Neural progenitor cell (in vitro differentiated cells): ENCODE measurements at regions not wholly inside any gene's neighbourhood (a gene's known extent, or its start where the extent isn't known, plus 50 kb on each side); places are given as distances from the start of the nearest gene placed in this dataset.

Experiments
- DNase-seq: peaks from one replicate; pipeline ENCODE4 v3.0.0-alpha.2; 2016; ENCODE audit warnings: low spot score
- H2AFZ ChIP-seq: fragments of 200-600 bp; sonication (generic); replicated peaks from 2 replicates; pipeline ENCODE4 v1.6.1; 2016; ENCODE audit warnings: antibody characterized with exemption
- H3F3A ChIP-seq: fragments of 200-600 bp; sonication (generic); 2 replicates; pipeline ENCODE4 v1.6.1; 2016; ENCODE audit warnings: antibody characterized with exemption, low read depth
- H3K27ac ChIP-seq: fragments of 200-600 bp; sonication (generic); 2 replicates; pipeline ENCODE4 v1.5.1; 2016; ENCODE audit warnings: mild to moderate bottlenecking
- H3K27me3 ChIP-seq: fragments of 200-600 bp; sonication (generic); 2 replicates; pipeline ENCODE4 v1.6.1; 2016; ENCODE audit warnings: mild to moderate bottlenecking, moderate library complexity
- H3K36me3 ChIP-seq: fragments of 200-600 bp; sonication (generic); 2 replicates; pipeline ENCODE4 v1.5.1; 2016
- H3K4me1 ChIP-seq: fragments of 200-600 bp; sonication (generic); 2 replicates; pipeline ENCODE4 v1.6.1; 2016; ENCODE audit warnings: mixed run types
- H3K4me2 ChIP-seq: fragments of 200-600 bp; sonication (generic); 2 replicates; pipeline ENCODE4 v1.6.1; 2016
- H3K4me3 ChIP-seq: fragments of 200-600 bp; sonication (generic); 2 replicates; pipeline ENCODE4 v1.5.1; 2016
- H3K79me2 ChIP-seq: fragments of 200-600 bp; sonication (generic); 2 replicates; pipeline ENCODE4 v1.6.1; 2016; ENCODE audit warnings: low read depth
- H3K9ac ChIP-seq: fragments of 200-600 bp; sonication (generic); 2 replicates; pipeline ENCODE4 v1.6.1; 2016
- H3K9me3 ChIP-seq: fragments of 200-600 bp; sonication (generic); 2 replicates; pipeline ENCODE4 v1.5.1; 2016; ENCODE audit warnings: low read depth
- H4K20me1 ChIP-seq: fragments of 200-600 bp; sonication (generic); 2 replicates; pipeline ENCODE4 v1.6.1; 2016; ENCODE audit warnings: low read depth
- H3K27ac Mint-ChIP-seq: 3 replicates; pipeline ENCODE4 v1.8.0; 2021; ENCODE audit warnings: mixed read lengths
- H3K27me3 Mint-ChIP-seq: 2 replicates; pipeline ENCODE4 v1.8.0; 2022; ENCODE audit warnings: low read depth, mild to moderate bottlenecking, inconsistent platforms, moderate library complexity, mixed read lengths; ENCODE audit not compliant: insufficient read depth
- H3K36me3 Mint-ChIP-seq: 3 replicates; pipeline ENCODE4 v1.8.0; 2021; ENCODE audit warnings: mixed read lengths
- H3K4me1 Mint-ChIP-seq: 3 replicates; pipeline ENCODE4 v1.8.0; 2021; ENCODE audit warnings: mixed read lengths
- H3K4me3 Mint-ChIP-seq: 3 replicates; pipeline ENCODE4 v1.8.0; 2021; ENCODE audit warnings: mild to moderate bottlenecking, moderate library complexity, mixed read lengths
- H3K9me3 Mint-ChIP-seq: 3 replicates; pipeline ENCODE4 v1.8.0; 2020; ENCODE audit warnings: mixed read lengths
- EZH2 ChIP-seq: fragments of 200-600 bp; sonication (generic); IDR thresholded peaks from 2 replicates; pipeline ENCODE4 v1.6.1; 2017; ENCODE audit warnings: antibody characterized with exemption, mild to moderate bottlenecking, moderate library complexity
- EZH2phosphoT487 ChIP-seq: fragments of 200-600 bp; sonication (generic); IDR thresholded peaks from 2 replicates; pipeline ENCODE4 v1.6.1; 2017; ENCODE audit warnings: antibody characterized with exemption
- TF ChIP-seq, protein P1 (sequence below): fragments of 200-600 bp; sonication (generic); IDR thresholded peaks from 2 replicates; pipeline ENCODE4 v1.5.1; 2017; ENCODE audit warnings: antibody characterized with exemption, mild to moderate bottlenecking

DNA sequence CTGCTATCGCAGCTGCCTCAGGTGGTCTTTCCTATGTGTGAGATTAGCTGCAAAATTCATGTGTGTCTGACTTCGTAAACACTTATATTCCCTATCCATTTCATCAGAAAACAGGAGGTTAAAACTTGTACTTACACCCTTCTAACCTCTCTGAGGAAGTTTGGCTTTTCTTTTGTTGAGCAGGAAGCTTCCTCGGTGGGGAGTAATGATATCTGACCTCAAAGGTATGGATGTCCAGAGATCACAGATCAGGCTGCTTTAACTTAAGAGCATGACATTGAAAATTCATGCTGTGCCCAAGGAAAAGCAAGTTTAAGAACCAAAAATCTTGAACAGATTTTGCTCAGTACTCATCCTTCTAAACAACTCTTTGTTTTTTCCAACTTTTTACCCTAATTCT is 429.1 kb downstream of the STIM2 start:
- H3K36me3 ChIP-seq, result no peaks in the 10 kb centered on the region
- H4K20me1 ChIP-seq, result no peaks in the 10 kb centered on the region
- no peak overlapping the region for H3K4me2 ChIP-seq
- Mint-ChIP-seq H3K4me3 (no peak overlapping the region), H3K27ac (no peak overlapping the region), H3K27me3 (peaks cover 5% of the 10 kb centered on the region), H3K9me3 (no peaks in the 10 kb centered on the region), H3K4me1 (peaks cover 41% of the 10 kb centered on the region), H3K36me3 (no peaks in the 10 kb centered on the region)
- no peaks in the 10 kb centered on the region for H3K9me3 ChIP-seq
- DNase-seq, result no peak
- TF ChIP-seq EZH2phosphoT487 (no peak), EZH2 (no peak)
- TF ChIP-seq, protein P1, sequence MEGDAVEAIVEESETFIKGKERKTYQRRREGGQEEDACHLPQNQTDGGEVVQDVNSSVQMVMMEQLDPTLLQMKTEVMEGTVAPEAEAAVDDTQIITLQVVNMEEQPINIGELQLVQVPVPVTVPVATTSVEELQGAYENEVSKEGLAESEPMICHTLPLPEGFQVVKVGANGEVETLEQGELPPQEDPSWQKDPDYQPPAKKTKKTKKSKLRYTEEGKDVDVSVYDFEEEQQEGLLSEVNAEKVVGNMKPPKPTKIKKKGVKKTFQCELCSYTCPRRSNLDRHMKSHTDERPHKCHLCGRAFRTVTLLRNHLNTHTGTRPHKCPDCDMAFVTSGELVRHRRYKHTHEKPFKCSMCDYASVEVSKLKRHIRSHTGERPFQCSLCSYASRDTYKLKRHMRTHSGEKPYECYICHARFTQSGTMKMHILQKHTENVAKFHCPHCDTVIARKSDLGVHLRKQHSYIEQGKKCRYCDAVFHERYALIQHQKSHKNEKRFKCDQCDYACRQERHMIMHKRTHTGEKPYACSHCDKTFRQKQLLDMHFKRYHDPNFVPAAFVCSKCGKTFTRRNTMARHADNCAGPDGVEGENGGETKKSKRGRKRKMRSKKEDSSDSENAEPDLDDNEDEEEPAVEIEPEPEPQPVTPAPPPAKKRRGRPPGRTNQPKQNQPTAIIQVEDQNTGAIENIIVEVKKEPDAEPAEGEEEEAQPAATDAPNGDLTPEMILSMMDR, result no peak
- no peak overlapping the region for H3K27ac ChIP-seq
- no peaks in the 10 kb centered on the region for H3F3A ChIP-seq
- H3K4me1 ChIP-seq, result peaks cover 10% of the 10 kb centered on the region
- no peaks in the 10 kb centered on the region for H3K27me3 ChIP-seq
- no peak overlapping the region for H3K9ac ChIP-seq
- no peak overlapping the region for H2AFZ ChIP-seq
- no peaks in the 10 kb centered on the region for H3K79me2 ChIP-seq
- no peak overlapping the region for H3K4me3 ChIP-seq

DNA sequence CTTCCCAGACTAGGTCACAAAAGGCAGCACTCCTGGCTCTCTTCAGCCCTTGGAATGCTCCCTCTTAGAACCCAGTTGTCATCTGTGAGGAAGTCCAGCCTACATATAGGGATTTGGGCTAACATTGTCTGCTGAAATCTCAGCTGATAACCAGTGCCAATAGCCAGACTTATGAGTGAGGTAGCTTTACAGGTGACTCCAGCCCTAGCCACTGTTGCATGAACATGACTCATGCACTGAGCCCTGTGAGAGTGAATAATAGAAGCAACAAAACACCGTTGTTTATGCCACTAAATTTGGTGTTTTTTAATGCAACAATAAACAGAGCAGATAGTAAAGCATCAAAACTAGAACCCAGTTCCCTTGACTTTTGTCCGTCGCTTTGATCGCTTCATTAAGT is 433.2 kb downstream of the STIM2 start:
- Mint-ChIP-seq H3K9me3 (no peaks in the 10 kb centered on the region), H3K27ac (no peak overlapping the region), H3K4me1 (peaks cover 39% of the 10 kb centered on the region), H3K27me3 (peaks cover 3% of the 10 kb centered on the region), H3K36me3 (no peaks in the 10 kb centered on the region), H3K4me3 (no peak overlapping the region)
- TF ChIP-seq EZH2phosphoT487 (no peak), EZH2 (no peak)
- TF ChIP-seq, protein P1, result no peak
- H4K20me1 ChIP-seq, result no peaks in the 10 kb centered on the region
- no peaks in the 10 kb centered on the region for H3K9me3 ChIP-seq
- H3F3A ChIP-seq, result no peaks in the 10 kb centered on the region
- no peak overlapping the region for H3K9ac ChIP-seq
- H3K36me3 ChIP-seq, result no peaks in the 10 kb centered on the region
- H3K27me3 ChIP-seq, result no peaks in the 10 kb centered on the region
- no peak overlapping the region for H3K27ac ChIP-seq
- no peaks in the 10 kb centered on the region for H3K79me2 ChIP-seq
- no peak overlapping the region for H3K4me2 ChIP-seq
- DNase-seq, result no peak
- no peak overlapping the region for H2AFZ ChIP-seq
- H3K4me3 ChIP-seq, result no peak overlapping the region
- H3K4me1 ChIP-seq, result peaks cover 10% of the 10 kb centered on the region

DNA sequence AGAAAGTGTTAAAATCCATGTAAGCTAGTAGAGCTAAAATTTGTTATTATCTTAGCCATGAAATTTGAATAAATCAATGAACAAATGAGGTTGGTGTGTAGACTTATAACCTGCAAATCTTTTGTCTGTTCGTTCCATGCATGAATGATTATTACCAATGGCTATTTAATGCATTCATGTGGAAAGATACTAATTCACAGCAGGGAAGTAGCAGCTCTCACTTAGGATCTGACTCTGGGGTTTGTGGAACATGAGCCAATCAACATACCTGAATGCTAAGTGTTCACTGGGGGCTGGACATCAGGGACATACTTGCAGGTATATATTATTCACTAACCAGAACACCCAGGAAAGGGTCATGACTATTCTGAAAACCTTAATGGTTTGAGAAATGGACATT is 444.1 kb downstream of the STIM2 start:
- H3K4me1 ChIP-seq, result peaks cover 11% of the 10 kb centered on the region
- no peak overlapping the region for H3K27ac ChIP-seq
- Mint-ChIP-seq H3K27me3 (no peaks in the 10 kb centered on the region), H3K36me3 (peaks cover 3% of the 10 kb centered on the region), H3K4me3 (no peak overlapping the region), H3K9me3 (peaks cover 15% of the 10 kb centered on the region), H3K4me1 (peaks cover 3% of the 10 kb centered on the region), H3K27ac (no peak overlapping the region)
- no peak for DNase-seq
- H3K4me3 ChIP-seq, result no peak overlapping the region
- no peak overlapping the region for H3K4me2 ChIP-seq
- no peaks in the 10 kb centered on the region for H3K79me2 ChIP-seq
- H3K36me3 ChIP-seq, result no peaks in the 10 kb centered on the region
- H3K9me3 ChIP-seq, result no peaks in the 10 kb centered on the region
- no peaks in the 10 kb centered on the region for H4K20me1 ChIP-seq
- no peaks in the 10 kb centered on the region for H3K27me3 ChIP-seq
- no peak overlapping the region for H2AFZ ChIP-seq
- no peak overlapping the region for H3K9ac ChIP-seq
- TF ChIP-seq EZH2phosphoT487 (no peak), EZH2 (no peak)
- TF ChIP-seq, protein P1, result no peak
- H3F3A ChIP-seq, result peaks cover 3% of the 10 kb centered on the region

DNA sequence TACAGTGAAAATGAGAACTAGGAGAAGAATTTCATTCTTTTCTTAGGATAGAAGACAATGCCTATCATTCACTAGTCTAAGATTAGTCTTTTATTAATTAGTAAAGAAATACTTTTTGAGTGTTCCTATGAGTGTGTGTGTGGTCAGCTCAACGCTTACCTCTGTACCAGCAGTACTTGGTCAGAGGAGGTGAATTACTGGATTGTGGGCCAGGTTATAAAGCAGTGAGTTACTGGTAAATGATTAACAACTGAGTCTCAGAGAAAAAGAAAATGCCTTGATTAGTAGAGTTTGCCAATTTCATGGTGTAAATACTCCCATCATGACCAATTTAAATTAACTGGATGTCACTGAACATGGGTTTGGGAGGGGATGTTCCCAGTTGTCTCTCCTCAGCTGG is 444.6 kb downstream of the STIM2 start:
- Histone ChIP-seq H3K27ac (no peak overlapping the region), H3K27me3 (no peaks in the 10 kb centered on the region), H2AFZ (no peak overlapping the region), H3K4me3 (no peak overlapping the region), H3K9ac (no peak overlapping the region), H3K4me2 (no peak overlapping the region), H3K79me2 (no peaks in the 10 kb centered on the region), H3K9me3 (no peaks in the 10 kb centered on the region), H3K36me3 (no peaks in the 10 kb centered on the region), H4K20me1 (no peaks in the 10 kb centered on the region), H3F3A (peaks cover 3% of the 10 kb centered on the region), H3K4me1 (peaks cover 11% of the 10 kb centered on the region)
- DNase-seq, result no peak
- TF ChIP-seq EZH2 (no peak), EZH2phosphoT487 (no peak)
- TF ChIP-seq, protein P1, result no peak
- Mint-ChIP-seq H3K4me1 (peaks cover 3% of the 10 kb centered on the region), H3K4me3 (no peak overlapping the region), H3K27ac (no peak overlapping the region), H3K9me3 (peaks cover 15% of the 10 kb centered on the region), H3K27me3 (no peaks in the 10 kb centered on the region), H3K36me3 (peaks cover 3% of the 10 kb centered on the region)
